ENCODE measurements at regions not wholly inside any gene's neighbourhood (a gene's known extent, or its start where the extent isn't known, plus 50 kb on each side); places are given as distances from the start of the nearest gene placed in this dataset.

GRCh38 chr10:121032460-121032859 is 181.3 kb downstream of the WDR11 start:
- POLR2A ChIA-PET: no interaction called here
- 8% methylated on average over 3 of the region's 3 CpGs for WGBS (ENCODE audit: low lambda C conversion rate)
- no peak overlapping the region for H3K4me3 ChIP-seq (ENCODE audit: low read depth in 2 of 2, low read length in 1 of 2)

GRCh38 chr10:121033366-121033765 is 182.2 kb downstream of the WDR11 start:
- H3K4me2 ChIP-seq: no peak overlapping the region
- TF ChIP-seq RXRA (IDR thresholded peaks at IDR 0.05; ENCODE audit: borderline replicate concordance, low read depth): no peak
- no peak for TF ChIP-seq TEAD4 (IDR thresholded peaks at IDR 0.05; ENCODE audit: borderline replicate concordance, insufficient read depth)
- TF ChIP-seq FOXJ3 (CRISPR knock-in tag; IDR thresholded peaks at IDR 0.05): no peak
- no peak for TF ChIP-seq MEF2A (IDR thresholded peaks at IDR 0.05; ENCODE audit: borderline replicate concordance, low read depth)
- CTCF ChIA-PET: no interaction called here
- POLR2A ChIA-PET: no interaction called here
- no peak overlapping the region for H3K9ac ChIP-seq
- no peaks in the 10 kb centered on the region for H3K9me3 ChIP-seq
- H2AFZ ChIP-seq (ENCODE audit: low read depth): no peak overlapping the region
- H3F3A ChIP-seq (replicated peaks; ENCODE audit: insufficient read depth): no peaks in the 10 kb centered on the region
- H3K36me3 ChIP-seq (replicated peaks in 1 of 2; ENCODE audit: control insufficient read depth in 1 of 2, insufficient read depth in 2 of 2, low read length in 1 of 2): no peaks in the 10 kb centered on the region
- no peaks in the 10 kb centered on the region for H3K4me1 ChIP-seq (ENCODE audit: control insufficient read depth in 1 of 2, insufficient read depth in 2 of 2, low read depth in 1 of 2, low read length in 1 of 2)
- no peak overlapping the region for H3K4me3 ChIP-seq (ENCODE audit: low read depth in 2 of 2, low read length in 1 of 2)
- 24% methylated on average over 3 of the region's 3 CpGs for WGBS (ENCODE audit: low lambda C conversion rate)
- H3K27ac ChIP-seq (ENCODE audit: low read depth in 2 of 2, low read length in 1 of 2): no peak overlapping the region
- H3K79me2 ChIP-seq (ENCODE audit: insufficient read depth): no peaks in the 10 kb centered on the region
- no peaks in the 10 kb centered on the region for H3K9me2 ChIP-seq
- DNase-seq: no peak
- H4K20me1 ChIP-seq (ENCODE audit: insufficient read depth): no peaks in the 10 kb centered on the region
- no peaks in the 10 kb centered on the region for H3K27me3 ChIP-seq (ENCODE audit: insufficient read depth)

More at GRCh38 chr10:121032460-121032859, 181.3 kb downstream of the WDR11 start:
- H3K9me2 ChIP-seq: no peaks in the 10 kb centered on the region
- H3K36me3 ChIP-seq (replicated peaks in 1 of 2; ENCODE audit: control insufficient read depth in 1 of 2, insufficient read depth in 2 of 2, low read length in 1 of 2): no peaks in the 10 kb centered on the region
- no peak overlapping the region for H2AFZ ChIP-seq (ENCODE audit: low read depth)
- no peak overlapping the region for H3K9ac ChIP-seq
- H3K4me2 ChIP-seq: no peak overlapping the region
- H3F3A ChIP-seq (replicated peaks; ENCODE audit: insufficient read depth): no peaks in the 10 kb centered on the region
- H3K27ac ChIP-seq (ENCODE audit: low read depth in 2 of 2, low read length in 1 of 2): no peak overlapping the region
- DNase-seq: no peak
- H3K9me3 ChIP-seq: no peaks in the 10 kb centered on the region
- CTCF ChIA-PET: no interaction called here
- TF ChIP-seq TCF12 (IDR thresholded peaks at IDR 0.05) (no peak), POLR2AphosphoS5 (IDR thresholded peaks at IDR 0.05; ENCODE audit: low read depth, low read length) (no peak), SIN3A (IDR thresholded peaks at IDR 0.05; ENCODE audit: borderline replicate concordance, low read depth, low read length) (no peak), REST (IDR thresholded peaks at IDR 0.05; ENCODE audit: low read depth, low read length) (no peak), GATA2 (CRISPR knock-in tag; IDR thresholded peaks at IDR 0.05) (no peak), CHD2 (IDR thresholded peaks at IDR 0.05; ENCODE audit: low read length, partially characterized antibody) (no peak), TEAD4 (IDR thresholded peaks at IDR 0.05; ENCODE audit: borderline replicate concordance, insufficient read depth) (no peak)
- H3K79me2 ChIP-seq (ENCODE audit: insufficient read depth): no peaks in the 10 kb centered on the region
- H3K27me3 ChIP-seq (ENCODE audit: insufficient read depth): no peaks in the 10 kb centered on the region
- no peaks in the 10 kb centered on the region for H4K20me1 ChIP-seq (ENCODE audit: insufficient read depth)
- no peaks in the 10 kb centered on the region for H3K4me1 ChIP-seq (ENCODE audit: control insufficient read depth in 1 of 2, insufficient read depth in 2 of 2, low read depth in 1 of 2, low read length in 1 of 2)

All from SK-N-SH (cell line).